ENCODE measurements at regions not wholly inside any gene's neighbourhood (a gene's known extent, or its start where the extent isn't known, plus 50 kb on each side); places are given as distances from the start of the nearest gene placed in this dataset.

- no peak for TF ChIP-seq CTCF (optimal IDR thresholded peaks at IDR 0.05 in 1 of 3, IDR thresholded peaks at IDR 0.05 in 1 of 3, conservative IDR thresholded peaks at IDR 0.05 in 1 of 3; ENCODE audit: extremely low read depth in 1 of 3, insufficient read depth in 2 of 3, low read length in 3 of 3)
- no peak for TF ChIP-seq EZH2 (IDR thresholded peaks at IDR 0.05; ENCODE audit: low read length)
Measured at GRCh38 chr6:142521791-142522190, 220.0 kb downstream of the ADGRG6 start.
